ENCODE measurements at regions not wholly inside any gene's neighbourhood (a gene's known extent, or its start where the extent isn't known, plus 50 kb on each side); places are given as distances from the start of the nearest gene placed in this dataset.

DNA sequence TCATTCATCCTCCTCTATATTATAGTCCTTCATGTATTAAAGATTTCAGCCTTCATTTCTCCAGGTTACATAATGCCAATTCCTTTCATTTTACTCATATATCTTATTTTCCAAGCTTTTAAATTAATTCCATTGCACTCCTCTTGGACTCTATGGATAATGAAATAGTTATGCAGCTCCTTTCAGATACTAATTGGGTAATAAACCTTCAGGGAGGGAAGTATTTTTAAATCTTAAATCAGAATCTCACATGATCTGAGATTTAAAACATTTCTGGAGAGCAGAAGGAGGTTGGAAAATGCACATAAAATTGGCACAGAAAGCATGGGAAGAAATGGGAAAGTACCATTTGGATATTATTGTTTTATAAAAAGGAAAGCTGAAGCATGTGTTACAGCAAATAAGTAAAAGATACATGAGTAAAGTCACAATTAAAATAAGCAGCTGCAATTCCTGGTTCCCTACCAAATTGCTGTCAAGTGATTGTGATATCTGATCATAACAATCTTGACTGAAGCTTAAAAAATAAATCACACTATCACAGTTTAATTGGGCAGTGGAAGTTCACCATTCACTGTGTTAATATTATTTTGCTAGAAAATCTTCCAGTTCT lies 257.9 kb upstream of the NREP start:
- TF ChIP-seq, protein P1, sequence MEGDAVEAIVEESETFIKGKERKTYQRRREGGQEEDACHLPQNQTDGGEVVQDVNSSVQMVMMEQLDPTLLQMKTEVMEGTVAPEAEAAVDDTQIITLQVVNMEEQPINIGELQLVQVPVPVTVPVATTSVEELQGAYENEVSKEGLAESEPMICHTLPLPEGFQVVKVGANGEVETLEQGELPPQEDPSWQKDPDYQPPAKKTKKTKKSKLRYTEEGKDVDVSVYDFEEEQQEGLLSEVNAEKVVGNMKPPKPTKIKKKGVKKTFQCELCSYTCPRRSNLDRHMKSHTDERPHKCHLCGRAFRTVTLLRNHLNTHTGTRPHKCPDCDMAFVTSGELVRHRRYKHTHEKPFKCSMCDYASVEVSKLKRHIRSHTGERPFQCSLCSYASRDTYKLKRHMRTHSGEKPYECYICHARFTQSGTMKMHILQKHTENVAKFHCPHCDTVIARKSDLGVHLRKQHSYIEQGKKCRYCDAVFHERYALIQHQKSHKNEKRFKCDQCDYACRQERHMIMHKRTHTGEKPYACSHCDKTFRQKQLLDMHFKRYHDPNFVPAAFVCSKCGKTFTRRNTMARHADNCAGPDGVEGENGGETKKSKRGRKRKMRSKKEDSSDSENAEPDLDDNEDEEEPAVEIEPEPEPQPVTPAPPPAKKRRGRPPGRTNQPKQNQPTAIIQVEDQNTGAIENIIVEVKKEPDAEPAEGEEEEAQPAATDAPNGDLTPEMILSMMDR (conservative IDR thresholded peaks at IDR 0.05; ENCODE audit: low read depth in 2 of 2): no peak
- no peak for TF ChIP-seq ETS1 (IDR thresholded peaks at IDR 0.05)
- TF ChIP-seq, protein P2, sequence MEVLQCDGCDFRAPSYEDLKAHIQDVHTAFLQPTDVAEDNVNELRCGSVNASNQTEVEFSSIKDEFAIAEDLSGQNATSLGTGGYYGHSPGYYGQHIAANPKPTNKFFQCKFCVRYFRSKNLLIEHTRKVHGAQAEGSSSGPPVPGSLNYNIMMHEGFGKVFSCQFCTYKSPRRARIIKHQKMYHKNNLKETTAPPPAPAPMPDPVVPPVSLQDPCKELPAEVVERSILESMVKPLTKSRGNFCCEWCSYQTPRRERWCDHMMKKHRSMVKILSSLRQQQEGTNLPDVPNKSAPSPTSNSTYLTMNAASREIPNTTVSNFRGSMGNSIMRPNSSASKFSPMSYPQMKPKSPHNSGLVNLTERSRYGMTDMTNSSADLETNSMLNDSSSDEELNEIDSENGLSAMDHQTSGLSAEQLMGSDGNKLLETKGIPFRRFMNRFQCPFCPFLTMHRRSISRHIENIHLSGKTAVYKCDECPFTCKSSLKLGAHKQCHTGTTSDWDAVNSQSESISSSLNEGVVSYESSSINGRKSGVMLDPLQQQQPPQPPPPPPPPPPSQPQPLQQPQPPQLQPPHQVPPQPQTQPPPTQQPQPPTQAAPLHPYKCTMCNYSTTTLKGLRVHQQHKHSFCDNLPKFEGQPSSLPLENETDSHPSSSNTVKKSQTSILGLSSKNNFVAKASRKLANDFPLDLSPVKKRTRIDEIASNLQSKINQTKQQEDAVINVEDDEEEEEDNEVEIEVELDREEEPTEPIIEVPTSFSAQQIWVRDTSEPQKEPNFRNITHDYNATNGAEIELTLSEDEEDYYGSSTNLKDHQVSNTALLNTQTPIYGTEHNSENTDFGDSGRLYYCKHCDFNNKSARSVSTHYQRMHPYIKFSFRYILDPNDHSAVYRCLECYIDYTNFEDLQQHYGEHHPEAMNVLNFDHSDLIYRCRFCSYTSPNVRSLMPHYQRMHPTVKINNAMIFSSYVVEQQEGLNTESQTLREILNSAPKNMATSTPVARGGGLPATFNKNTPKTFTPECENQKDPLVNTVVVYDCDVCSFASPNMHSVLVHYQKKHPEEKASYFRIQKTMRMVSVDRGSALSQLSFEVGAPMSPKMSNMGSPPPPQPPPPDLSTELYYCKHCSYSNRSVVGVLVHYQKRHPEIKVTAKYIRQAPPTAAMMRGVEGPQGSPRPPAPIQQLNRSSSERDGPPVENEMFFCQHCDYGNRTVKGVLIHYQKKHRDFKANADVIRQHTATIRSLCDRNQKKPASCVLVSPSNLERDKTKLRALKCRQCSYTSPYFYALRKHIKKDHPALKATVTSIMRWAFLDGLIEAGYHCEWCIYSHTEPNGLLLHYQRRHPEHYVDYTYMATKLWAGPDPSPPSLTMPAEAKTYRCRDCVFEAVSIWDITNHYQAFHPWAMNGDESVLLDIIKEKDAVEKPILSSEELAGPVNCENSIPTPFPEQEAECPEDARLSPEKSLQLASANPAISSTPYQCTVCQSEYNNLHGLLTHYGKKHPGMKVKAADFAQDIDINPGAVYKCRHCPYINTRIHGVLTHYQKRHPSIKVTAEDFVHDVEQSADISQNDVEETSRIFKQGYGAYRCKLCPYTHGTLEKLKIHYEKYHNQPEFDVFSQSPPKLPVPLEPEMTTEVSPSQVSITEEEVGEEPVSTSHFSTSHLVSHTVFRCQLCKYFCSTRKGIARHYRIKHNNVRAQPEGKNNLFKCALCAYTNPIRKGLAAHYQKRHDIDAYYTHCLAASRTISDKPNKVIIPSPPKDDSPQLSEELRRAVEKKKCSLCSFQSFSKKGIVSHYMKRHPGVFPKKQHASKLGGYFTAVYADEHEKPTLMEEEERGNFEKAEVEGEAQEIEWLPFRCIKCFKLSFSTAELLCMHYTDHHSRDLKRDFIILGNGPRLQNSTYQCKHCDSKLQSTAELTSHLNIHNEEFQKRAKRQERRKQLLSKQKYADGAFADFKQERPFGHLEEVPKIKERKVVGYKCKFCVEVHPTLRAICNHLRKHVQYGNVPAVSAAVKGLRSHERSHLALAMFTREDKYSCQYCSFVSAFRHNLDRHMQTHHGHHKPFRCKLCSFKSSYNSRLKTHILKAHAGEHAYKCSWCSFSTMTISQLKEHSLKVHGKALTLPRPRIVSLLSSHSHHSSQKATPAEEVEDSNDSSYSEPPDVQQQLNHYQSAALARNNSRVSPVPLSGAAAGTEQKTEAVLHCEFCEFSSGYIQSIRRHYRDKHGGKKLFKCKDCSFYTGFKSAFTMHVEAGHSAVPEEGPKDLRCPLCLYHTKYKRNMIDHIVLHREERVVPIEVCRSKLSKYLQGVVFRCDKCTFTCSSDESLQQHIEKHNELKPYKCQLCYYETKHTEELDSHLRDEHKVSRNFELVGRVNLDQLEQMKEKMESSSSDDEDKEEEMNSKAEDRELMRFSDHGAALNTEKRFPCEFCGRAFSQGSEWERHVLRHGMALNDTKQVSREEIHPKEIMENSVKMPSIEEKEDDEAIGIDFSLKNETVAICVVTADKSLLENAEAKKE (CRISPR knock-in tag; IDR thresholded peaks at IDR 0.05): no peak

Measured in GM23338 (cell line).